ENCODE measurements at regions not wholly inside any gene's neighbourhood (a gene's known extent, or its start where the extent isn't known, plus 50 kb on each side); places are given as distances from the start of the nearest gene placed in this dataset.

DNA sequence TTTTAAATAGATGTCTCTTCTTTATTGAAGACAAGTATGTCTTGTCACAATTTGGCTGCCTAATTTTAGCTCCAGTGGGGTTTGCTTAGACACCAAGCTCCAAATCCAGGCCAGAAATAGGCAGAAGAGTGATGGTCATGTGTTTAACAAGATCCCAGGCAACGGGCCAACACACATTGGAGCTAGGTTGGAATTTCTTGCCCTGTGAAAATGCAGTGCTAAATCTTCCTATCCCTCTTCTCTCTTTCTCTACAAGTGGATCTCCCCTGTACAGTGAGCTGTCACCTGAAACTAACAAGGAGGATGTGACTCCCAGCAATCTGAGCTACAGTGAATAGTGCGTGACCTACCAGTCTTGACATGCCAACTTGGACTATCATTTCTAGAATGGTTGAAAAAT, 65.3 kb upstream of the VGLL2 start:
- TF ChIP-seq POLR2AphosphoS5 (IDR thresholded peaks at IDR 0.05; ENCODE audit: low read depth, low read length) (no peak), TAF1 (IDR thresholded peaks at IDR 0.05; ENCODE audit: low read depth, low read length) (no peak), POLR2A (IDR thresholded peaks at IDR 0.05; ENCODE audit: low read depth, low read length) (no peak), SPI1 (IDR thresholded peaks at IDR 0.05; ENCODE audit: low read depth, low read length) (no peak), PAX5 (IDR thresholded peaks at IDR 0.05; ENCODE audit: insufficient read depth, low read length, severe bottlenecking) (no peak), POU2F2 (IDR thresholded peaks at IDR 0.05; ENCODE audit: low read depth, low read length) (no peak)

Data from GM12891 (cell line).